IMR-90 (cell line): ENCODE measurements at regions not wholly inside any gene's neighbourhood (a gene's known extent, or its start where the extent isn't known, plus 50 kb on each side); places are given as distances from the start of the nearest gene placed in this dataset.

ENCODE experiments used
- ATAC-seq: fragments of 200-7000 bp; cut with Tn5 transposase; 2 replicates; pipeline ENCODE4 v1.9.1; 2020; ENCODE audit warnings: low read depth, mild to moderate bottlenecking, moderate library complexity
- BruUV-seq: library from RNA; stranded (reverse); fragments of 400-500 nt; replicated peaks from 2 replicates; lab custom pipeline; 2021; lab: Mats Ljungman, UMichigan
- CTCF ChIA-PET: fragments of 300-600 bp; formaldehyde crosslinking; extraction: SDS; loops from one replicate; lab custom pipeline; 2021; ENCODE audit warnings: antibody characterized with exemption; lab: Yijun Ruan, JAX
- POLR2A ChIA-PET: fragments of 300-600 bp; sonication (Branson Sonifier 250); formaldehyde crosslinking; loops from one replicate; lab custom pipeline; 2022; ENCODE audit warnings: antibody characterized with exemption; ENCODE audit not compliant: unreplicated experiment; lab: Charles Lee
- DNase-seq: peaks from one replicate; pipeline ENCODE4 v3.0.0; 2013
- H2AFZ ChIP-seq: replicated peaks from 2 replicates; pipeline ENCODE3; 2013; ENCODE audit warnings: low read length, mild to moderate bottlenecking; ENCODE audit not compliant: poor library complexity
- H2AK5ac ChIP-seq: 2 replicates; pipeline ENCODE4 v1.6.1; 2013; ENCODE audit warnings: low read depth, low read length, inconsistent platforms
- H2AK9ac ChIP-seq: replicated peaks from 2 replicates; pipeline ENCODE3; 2013; ENCODE audit warnings: mild to moderate bottlenecking, low read depth, low read length, moderate library complexity; ENCODE audit not compliant: poor library complexity
- H2BK120ac ChIP-seq: 2 replicates; pipeline ENCODE4 v1.6.1; 2013; ENCODE audit warnings: low read depth, low read length, inconsistent platforms
- H2BK15ac ChIP-seq: 3 replicates; pipeline ENCODE4 v1.6.1; 2013; ENCODE audit warnings: low read depth, low read length, inconsistent platforms
- H2BK20ac ChIP-seq: 2 replicates; pipeline ENCODE4 v1.6.1; 2013; ENCODE audit warnings: low read depth, mild to moderate bottlenecking, inconsistent platforms, low read length, moderate library complexity
- H2BK5ac ChIP-seq: 2 replicates; pipeline ENCODE4 v1.6.1; 2013; ENCODE audit warnings: mild to moderate bottlenecking, low read depth, low read length, inconsistent platforms; ENCODE audit not compliant: poor library complexity, severe bottlenecking
- H3K14ac ChIP-seq: replicated peaks from 2 replicates; pipeline ENCODE4 v1.6.1; 2013; ENCODE audit warnings: low read depth, low read length, inconsistent platforms
- H3K18ac ChIP-seq: 2 replicates; pipeline ENCODE4 v1.6.1; 2013; ENCODE audit warnings: low read depth, low read length, control low read depth
- H3K23ac ChIP-seq: 2 replicates; pipeline ENCODE4 v1.6.1; 2013; ENCODE audit warnings: low read depth, low read length, inconsistent platforms
- H3K27ac ChIP-seq: 2 replicates; pipeline ENCODE4 v1.5.1; 2013; ENCODE audit warnings: mild to moderate bottlenecking, control low read depth, low read length; ENCODE audit not compliant: insufficient read depth
- H3K27me3 ChIP-seq: 2 replicates; pipeline ENCODE4 v1.6.1; 2013; ENCODE audit warnings: low read length; ENCODE audit not compliant: control insufficient read depth, insufficient read depth
- H3K36me3 ChIP-seq: 2 replicates; pipeline ENCODE4 v1.6.1; 2013; ENCODE audit warnings: low read length, mixed read lengths; ENCODE audit not compliant: control insufficient read depth, insufficient read depth
- H3K4ac ChIP-seq: 2 replicates; pipeline ENCODE4 v1.6.1; 2013; ENCODE audit warnings: low read depth, low read length, inconsistent platforms
- H3K4me1 ChIP-seq: 2 replicates; pipeline ENCODE4 v1.6.1; 2013; ENCODE audit warnings: low read length, mixed read lengths; ENCODE audit not compliant: control insufficient read depth, insufficient read depth
- H3K4me2 ChIP-seq: 2 replicates; pipeline ENCODE4 v1.6.1; 2013; ENCODE audit warnings: low read depth, mild to moderate bottlenecking, control low read depth, low read length, moderate library complexity
- H3K4me3 ChIP-seq: 2 replicates; pipeline ENCODE4 v1.5.1; 2013; ENCODE audit warnings: low read depth, mild to moderate bottlenecking, control low read depth, low read length, moderate library complexity; ENCODE audit not compliant: insufficient read depth
- H3K56ac ChIP-seq: 2 replicates; pipeline ENCODE4 v1.6.1; 2013; ENCODE audit warnings: low read length, inconsistent platforms; ENCODE audit not compliant: insufficient read depth; ENCODE audit errors: extremely low read depth
- H3K79me1 ChIP-seq, 2 experiments: 2 replicates each; pipeline ENCODE4 v1.6.1; 2013; ENCODE audit warnings: low read length in 2 of 2, inconsistent platforms in 1 of 2, low read depth in 1 of 2
- H3K9ac ChIP-seq: 2 replicates; pipeline ENCODE4 v1.6.1; 2013; ENCODE audit warnings: low read depth, low read length, control low read depth
- H3K9me1 ChIP-seq: 2 replicates; pipeline ENCODE4 v1.6.1; 2013; ENCODE audit warnings: low read length, inconsistent platforms; ENCODE audit not compliant: insufficient read depth
- H3K9me3 ChIP-seq: 2 replicates; pipeline ENCODE4 v1.6.1; 2013; ENCODE audit warnings: low read length; ENCODE audit not compliant: control insufficient read depth, insufficient read depth
- H4K20me1 ChIP-seq: 2 replicates; pipeline ENCODE4 v1.6.1; 2013; ENCODE audit warnings: low read length, inconsistent platforms; ENCODE audit not compliant: insufficient read depth
- H4K5ac ChIP-seq: 2 replicates; pipeline ENCODE4 v1.6.1; 2013; ENCODE audit warnings: mild to moderate bottlenecking, low read depth, low read length, control low read depth
- H4K8ac ChIP-seq, 2 experiments: 2 replicates each; pipeline ENCODE4 v1.6.1; 2013; ENCODE audit warnings: low read depth in 2 of 2, low read length in 2 of 2, control low read depth in 1 of 2, inconsistent platforms in 1 of 2
- H4K91ac ChIP-seq: 2 replicates; pipeline ENCODE4 v1.6.1; 2013; ENCODE audit warnings: low read depth, low read length, inconsistent platforms; ENCODE audit not compliant: insufficient read depth
- BHLHE40 ChIP-seq: fragments of 150-350 bp; IDR thresholded peaks from 2 replicates; pipeline ENCODE4 v1.6.1; 2016; ENCODE audit warnings: mild to moderate bottlenecking, low read depth, low read length
- CEBPB ChIP-seq: IDR thresholded peaks from 2 replicates; pipeline ENCODE4 v1.6.1; 2012; ENCODE audit warnings: low read depth, low read length, improper control_type of control experiment
- CHD1 ChIP-seq: IDR thresholded peaks from 2 replicates; pipeline ENCODE4 v1.6.1; 2012; ENCODE audit warnings: low read depth, low read length, improper control_type of control experiment
- CTCF ChIP-seq: conservative IDR thresholded peaks from 2 replicates; pipeline ENCODE4 v1.5.1; 2012; ENCODE audit warnings: mild to moderate bottlenecking, low read depth, low read length, improper control_type of control experiment
- ELK1 ChIP-seq: fragments of 150-350 bp; IDR thresholded peaks from 2 replicates; pipeline ENCODE4 v1.6.1; 2016; ENCODE audit warnings: low read depth, mild to moderate bottlenecking, low read length, moderate library complexity, borderline replicate concordance
- FOS ChIP-seq: fragments of 150-350 bp; IDR thresholded peaks from 2 replicates; pipeline ENCODE4 v1.6.1; 2016; ENCODE audit warnings: low read depth, low read length
- MAFK ChIP-seq: IDR thresholded peaks from 2 replicates; pipeline ENCODE4 v1.6.1; 2012; ENCODE audit warnings: low read depth, low read length, improper control_type of control experiment
- MAZ ChIP-seq: IDR thresholded peaks from 2 replicates; pipeline ENCODE4 v1.6.1; 2012; ENCODE audit warnings: low read depth, mild to moderate bottlenecking, low read length, improper control_type of control experiment, moderate library complexity, borderline replicate concordance
- NFE2L2 ChIP-seq: fragments of 150-350 bp; IDR thresholded peaks from 2 replicates; pipeline ENCODE4 v1.6.1; 2016; ENCODE audit warnings: low read depth, mild to moderate bottlenecking, low read length
- RAD21 ChIP-seq: IDR thresholded peaks from 2 replicates; pipeline ENCODE4 v1.6.1; 2012; ENCODE audit warnings: low read length, improper control_type of control experiment
- RCOR1 ChIP-seq: IDR thresholded peaks from 2 replicates; pipeline ENCODE4 v1.6.1; 2012; ENCODE audit warnings: mild to moderate bottlenecking, low read length, improper control_type of control experiment; ENCODE audit not compliant: insufficient replicate concordance
- SMC3 ChIP-seq: fragments of 150-350 bp; IDR thresholded peaks from 2 replicates; pipeline ENCODE4 v1.6.1; 2016; ENCODE audit warnings: low read depth, mild to moderate bottlenecking, antibody characterized with exemption, low read length, moderate library complexity
- USF2 ChIP-seq: fragments of 150-350 bp; IDR thresholded peaks from 2 replicates; pipeline ENCODE4 v1.6.1; 2017; ENCODE audit warnings: mild to moderate bottlenecking, antibody characterized with exemption, low read length, low read depth
- WGBS, 2 experiments: methylation state at CpG; one replicate each; pipeline versions ENCODE4 v1.1.5 to v1.1.7; 2013; ENCODE audit warnings: missing lambda C conversion rate in 2 of 2; ENCODE audit not compliant: insufficient read length in 1 of 2; ENCODE audit errors: extremely low coverage in 2 of 2; 5-methylcytosine and 5-hydroxymethylcytosine counted together
- dilution Hi-C: fragments of 300-500 bp; cut with HindIII; formaldehyde crosslinking; loops from one replicate; pipeline ENCODE4 v1.14.3; 2018; ENCODE audit warnings: low sequenced_read_pairs; ENCODE audit not compliant: unreplicated experiment
- in situ Hi-C: fragments of 300-500 bp; cut with MboI; formaldehyde crosslinking; loops from 3 replicates; pipeline ENCODE4 v1.14.3; 2019; ENCODE audit warnings: low sequenced_read_pairs, inconsistent platforms, mixed read lengths
- intact Hi-C: fragments of 100-400 bp; cut with micrococcal nuclease; formaldehyde crosslinking; loops from 2 replicates; pipeline ENCODE4 v1.10.0; 2022

GRCh38 chr2:40872580-40872979, 420.7 kb upstream of the SLC8A1 start:
- Histone ChIP-seq H3K14ac (no peak overlapping the region), H3K4me2 (no peak overlapping the region), H2AK5ac (no peak overlapping the region), H4K8ac (no peak overlapping the region), H2BK5ac (no peak overlapping the region), H2AFZ (no peak overlapping the region), H3K27ac (no peak overlapping the region), H4K5ac (no peak overlapping the region), H4K91ac (no peak overlapping the region), H2AK9ac (no peak overlapping the region), H3K23ac (no peak overlapping the region), H3K9me1 (no peaks in the 10 kb centered on the region), H3K9ac (no peak overlapping the region), H3K36me3 (no peaks in the 10 kb centered on the region), H3K56ac (no peak overlapping the region), H3K4me1 (no peaks in the 10 kb centered on the region), H2BK20ac (no peak overlapping the region), H3K18ac (no peak overlapping the region), H3K79me1 (no peaks in the 10 kb centered on the region), H3K27me3 (no peaks in the 10 kb centered on the region), H3K9me3 (no peaks in the 10 kb centered on the region), H4K20me1 (no peaks in the 10 kb centered on the region), H3K4me3 (no peak overlapping the region), H3K4ac (no peak overlapping the region), H2BK15ac (no peak overlapping the region), H2BK120ac (no peak overlapping the region)
- intact Hi-C loops (no loop called here), in situ Hi-C loops (no loop called here), dilution Hi-C loops (no loop called here)
- DNase-seq (no peak), ATAC-seq (no peak)
- WGBS, 2 experiments, result no CpG with 5 or more reads among the region's 2 CpGs
- ChIA-PET CTCF (no interaction called here), POLR2A (no interaction called here)
- TF ChIP-seq RAD21 (no peak), SMC3 (no peak), CHD1 (no peak), NFE2L2 (no peak), CEBPB (no peak), FOS (no peak), MAZ (no peak), RCOR1 (no peak), BHLHE40 (no peak), USF2 (no peak), MAFK (no peak), ELK1 (no peak), CTCF (no peak)
- no TSS peak for BruUV-seq
